Choroid plexus epithelial cell (primary cell): ENCODE measurements at regions not wholly inside any gene's neighbourhood (a gene's known extent, or its start where the extent isn't known, plus 50 kb on each side); places are given as distances from the start of the nearest gene placed in this dataset.

Source experiments
- DNase-seq: peaks from one replicate; pipeline ENCODE4 v3.0.0-alpha.2; 2010; ENCODE audit warnings: low read depth
- H3K4me3 ChIP-seq: 2 replicates; pipeline ENCODE4 v1.5.1; 2011; ENCODE audit warnings: low read depth, mild to moderate bottlenecking, control low read depth, low read length, moderate library complexity
- CTCF ChIP-seq: conservative IDR thresholded peaks from 2 replicates; pipeline ENCODE4 v1.5.1; 2011; ENCODE audit warnings: low read depth, mild to moderate bottlenecking, control low read depth, inconsistent platforms, low read length, moderate library complexity

DNA sequence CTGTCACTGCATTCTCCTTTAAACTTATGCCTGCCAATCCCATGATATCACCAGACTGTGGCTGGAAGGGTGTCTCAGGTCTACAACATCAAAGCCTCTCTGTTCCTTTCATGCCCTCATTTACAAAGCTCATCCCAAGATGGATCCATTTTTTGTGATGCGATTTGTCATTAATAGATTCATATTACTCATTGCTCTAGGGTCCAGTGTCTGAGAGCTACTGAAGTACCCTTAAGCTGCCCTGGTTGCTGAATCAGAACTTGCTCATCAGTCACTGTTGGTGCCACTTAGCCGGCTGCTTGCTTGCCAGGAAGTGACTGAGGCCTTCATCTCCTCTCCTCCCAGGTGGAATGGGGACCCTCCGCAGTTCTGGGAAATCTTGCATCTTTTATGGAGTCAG is 395.5 kb upstream of the BOD1L1 start:
- no peak for DNase-seq
- no peak for TF ChIP-seq CTCF
- H3K4me3 ChIP-seq, result no peak overlapping the region

GRCh38 chr4:14023896-14024295 is 396.4 kb upstream of the BOD1L1 start:
- DNase-seq, result no peak
- no peak overlapping the region for H3K4me3 ChIP-seq
- no peak for TF ChIP-seq CTCF

DNA sequence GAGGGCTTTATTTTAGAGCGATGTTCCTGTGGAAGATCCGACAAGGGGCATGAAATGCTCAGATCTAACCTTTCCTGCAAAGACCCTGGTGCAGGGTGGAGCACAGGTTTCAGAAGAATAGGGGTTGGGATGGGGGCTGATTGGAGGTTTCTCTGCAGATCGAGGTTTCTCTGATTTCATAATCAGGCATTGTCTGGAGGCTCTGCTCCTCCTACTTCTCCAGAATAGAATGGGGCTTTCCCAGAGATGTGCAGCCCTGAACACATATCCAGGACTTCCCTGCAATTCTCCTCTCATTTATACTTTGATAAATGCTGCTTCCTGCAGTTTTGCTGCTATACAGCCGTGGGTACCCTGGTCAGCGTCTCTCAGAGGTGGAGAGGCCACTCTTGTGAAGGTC is 397.6 kb upstream of the BOD1L1 start:
- H3K4me3 ChIP-seq, result no peak overlapping the region
- DNase-seq, result peak; percentile 28
- TF ChIP-seq CTCF, result no peak

GRCh38 chr4:14025891-14026290 is 398.4 kb upstream of the BOD1L1 start:
- H3K4me3 ChIP-seq, result no peak overlapping the region
- no peak for DNase-seq
- TF ChIP-seq CTCF, result no peak

GRCh38 chr4:14028862-14029261 is 401.3 kb upstream of the BOD1L1 start:
- peak; percentile 25 for DNase-seq
- H3K4me3 ChIP-seq, result no peak overlapping the region
- no peak for TF ChIP-seq CTCF

GRCh38 chr4:14035076-14035475 is 407.6 kb upstream of the BOD1L1 start:
- DNase-seq, result no peak
- TF ChIP-seq CTCF, result no peak
- H3K4me3 ChIP-seq, result no peak overlapping the region

GRCh38 chr4:14043203-14043602 is 415.7 kb upstream of the BOD1L1 start:
- DNase-seq, result no peak
- no peak for TF ChIP-seq CTCF
- no peak overlapping the region for H3K4me3 ChIP-seq
